GM23338 (cell line): ENCODE measurements at regions not wholly inside any gene's neighbourhood (a gene's known extent, or its start where the extent isn't known, plus 50 kb on each side); places are given as distances from the start of the nearest gene placed in this dataset.

Experiments used
- ATAC-seq: fragments of 200-7000 bp; cut with Tn5 transposase; 3 replicates; pipeline ENCODE4 v1.9.1; 2020
- DNase-seq: peaks from one replicate; pipeline ENCODE4 v3.0.0-alpha.2; 2015; ENCODE audit warnings: low spot score
- H2AFZ ChIP-seq: fragments of 200-600 bp; sonication (generic); 2 replicates; pipeline ENCODE4 v1.8.0; 2016; ENCODE audit warnings: antibody characterized with exemption, mild to moderate bottlenecking, moderate library complexity
- H3F3A ChIP-seq: fragments of 200-600 bp; sonication (generic); replicated peaks from 2 replicates; pipeline ENCODE4 v1.8.0; 2017; ENCODE audit warnings: antibody characterized with exemption, mixed run types, low read depth
- H3K27ac ChIP-seq: fragments of 200-600 bp; sonication (generic); 2 replicates; pipeline ENCODE4 v1.6.1; 2016; ENCODE audit warnings: low read depth
- H3K27me3 ChIP-seq: fragments of 200-600 bp; sonication (generic); 2 replicates; pipeline ENCODE4 v1.8.0; 2016; ENCODE audit warnings: mild to moderate bottlenecking, mixed run types, moderate library complexity; ENCODE audit not compliant: insufficient read depth
- H3K36me3 ChIP-seq: fragments of 200-600 bp; sonication (generic); 2 replicates; pipeline ENCODE4 v1.8.0; 2016; ENCODE audit warnings: mild to moderate bottlenecking; ENCODE audit not compliant: insufficient read depth
- H3K4me1 ChIP-seq: fragments of 200-600 bp; sonication (generic); 2 replicates; pipeline ENCODE4 v1.8.0; 2016; ENCODE audit warnings: mild to moderate bottlenecking, moderate library complexity; ENCODE audit not compliant: insufficient read depth
- H3K4me2 ChIP-seq: fragments of 200-600 bp; sonication (generic); 2 replicates; pipeline ENCODE4 v1.7.1; 2017; ENCODE audit warnings: mixed run types
- H3K4me3 ChIP-seq: fragments of 200-600 bp; sonication (generic); 2 replicates; pipeline ENCODE4 v1.6.1; 2016; ENCODE audit warnings: mixed run types
- H3K79me2 ChIP-seq: fragments of 200-600 bp; sonication (generic); replicated peaks from 2 replicates; pipeline ENCODE4 v1.8.0; 2017; ENCODE audit warnings: mild to moderate bottlenecking; ENCODE audit not compliant: insufficient read depth
- H3K9me2 ChIP-seq: fragments of 200-600 bp; sonication (generic); 2 replicates; pipeline ENCODE4 v1.8.0; 2017; ENCODE audit not compliant: insufficient read depth
- H4K20me1 ChIP-seq: fragments of 200-600 bp; sonication (generic); replicated peaks from 2 replicates; pipeline ENCODE4 v1.8.0; 2017; ENCODE audit warnings: mild to moderate bottlenecking; ENCODE audit not compliant: insufficient read depth
- H3K27ac Mint-ChIP-seq: 2 replicates; pipeline ENCODE4 v1.8.0; 2020; ENCODE audit warnings: inconsistent platforms, mild to moderate bottlenecking, moderate library complexity, mixed read lengths
- H3K27me3 Mint-ChIP-seq: 3 replicates; pipeline ENCODE4 v1.8.0; 2022; ENCODE audit warnings: low read depth, mild to moderate bottlenecking, moderate library complexity, mixed read lengths, inconsistent platforms; ENCODE audit not compliant: insufficient read depth, poor library complexity
- H3K36me3 Mint-ChIP-seq: 3 replicates; pipeline ENCODE4 v1.8.0; 2021; ENCODE audit warnings: low read depth, mild to moderate bottlenecking, inconsistent platforms, moderate library complexity, mixed read lengths
- H3K4me1 Mint-ChIP-seq: 3 replicates; pipeline ENCODE4 v1.8.0; 2020; ENCODE audit warnings: mild to moderate bottlenecking, inconsistent platforms, mixed read lengths
- H3K4me3 Mint-ChIP-seq: 3 replicates; pipeline ENCODE4 v1.8.0; 2021; ENCODE audit warnings: moderate library complexity, mild to moderate bottlenecking, inconsistent platforms, mixed read lengths
- H3K9me3 Mint-ChIP-seq: 3 replicates; pipeline ENCODE4 v1.8.0; 2020; ENCODE audit warnings: moderate library complexity, mild to moderate bottlenecking, inconsistent platforms, mixed read lengths
- CREB1 ChIP-seq: fragments of 250-450 bp; sonication (Bioruptor Pico); IDR thresholded peaks from 2 replicates; pipeline ENCODE4 v1.5.0; 2020; ENCODE audit warnings: low read depth, mild to moderate bottlenecking, moderate library complexity
- CTCF ChIP-seq, 2 experiments: fragments of 200-600 bp in 1 of 2; sonication (generic) in 1 of 2; conservative IDR thresholded peaks; 2 replicates each; pipeline versions ENCODE4 v1.5.1 to v1.6.1; 2016 to 2017; ENCODE audit warnings: antibody characterized with exemption in 2 of 2, low read depth in 2 of 2, mild to moderate bottlenecking in 2 of 2, moderate library complexity in 1 of 2
- EZH2 ChIP-seq: fragments of 200-600 bp; sonication (generic); IDR thresholded peaks from one replicate; pipeline ENCODE4 v1.8.0; 2017; ENCODE audit warnings: antibody characterized with exemption, mild to moderate bottlenecking, low read depth; ENCODE audit not compliant: unreplicated experiment
- EZH2phosphoT487 ChIP-seq: fragments of 200-600 bp; sonication (generic); IDR thresholded peaks from one replicate; pipeline ENCODE4 v1.8.1; 2018; ENCODE audit warnings: antibody characterized with exemption; ENCODE audit not compliant: unreplicated experiment
- JUNB ChIP-seq: IDR thresholded peaks from one replicate; pipeline ENCODE4 v1.6.1; 2016; ENCODE audit warnings: antibody characterized with exemption; ENCODE audit not compliant: unreplicated experiment
- NANOG ChIP-seq: IDR thresholded peaks from 2 replicates; pipeline ENCODE4 v1.6.1; 2016; ENCODE audit warnings: antibody characterized with exemption, borderline replicate concordance
- POLR2AphosphoS5 ChIP-seq: IDR thresholded peaks from 2 replicates; pipeline ENCODE4 v1.6.1; 2016; ENCODE audit warnings: antibody characterized with exemption, low read depth
- REST ChIP-seq: IDR thresholded peaks from one replicate; pipeline ENCODE4 v1.6.1; 2018; ENCODE audit warnings: antibody characterized with exemption; ENCODE audit not compliant: unreplicated experiment
- STAT1 ChIP-seq: IDR thresholded peaks from one replicate; pipeline ENCODE4 v1.6.1; 2016; ENCODE audit warnings: antibody characterized with exemption; ENCODE audit not compliant: unreplicated experiment
- ZNF114 ChIP-seq: fragments of 250-450 bp; sonication (Bioruptor Pico); IDR thresholded peaks from 2 replicates; pipeline ENCODE4 v1.5.0; 2020; ENCODE audit warnings: mild to moderate bottlenecking, moderate library complexity
- ZNF331 ChIP-seq: fragments of 250-450 bp; sonication (Bioruptor Pico); IDR thresholded peaks from 2 replicates; pipeline ENCODE4 v1.5.0; 2020; ENCODE audit warnings: low read depth, mild to moderate bottlenecking, moderate library complexity
- ZNF462 ChIP-seq: fragments of 250-450 bp; sonication (Bioruptor Pico); IDR thresholded peaks from 2 replicates; pipeline ENCODE4 v1.5.0; 2020; ENCODE audit warnings: mild to moderate bottlenecking, moderate library complexity

GRCh38 chr4:110787109-110787508 lies 164.2 kb upstream of the PITX2 start (continued):
- no peak for TF ChIP-seq POLR2AphosphoS5
- TF ChIP-seq JUNB: no peak
- no peak for TF ChIP-seq STAT1

GRCh38 chr4:110787707-110788106 lies 164.8 kb upstream of the PITX2 start:
- TF ChIP-seq ZNF462 (CRISPR knock-in tag): no peak
- no peak for TF ChIP-seq POLR2AphosphoS5
- TF ChIP-seq STAT1: no peak
- no peak for TF ChIP-seq JUNB
- no peak for TF ChIP-seq CTCF (conservative IDR thresholded peaks at IDR 0.05; ENCODE audit: low read depth in 2 of 2)
- TF ChIP-seq ZNF114 (CRISPR knock-in tag): no peak
- TF ChIP-seq EZH2: no peak
- TF ChIP-seq NANOG: no peak
- TF ChIP-seq EZH2phosphoT487: no peak
- TF ChIP-seq REST: no peak
- no peak for TF ChIP-seq CREB1 (CRISPR knock-in tag)
- no peak for TF ChIP-seq ZNF331 (CRISPR knock-in tag)
- DNase-seq (no peak), ATAC-seq (no peak)
- H3K4me2 ChIP-seq: no peak overlapping the region
- no peak overlapping the region for H3K4me3 Mint-ChIP-seq
- H3K27me3 Mint-ChIP-seq: no peaks in the 10 kb centered on the region
- no peak overlapping the region for H3K27ac Mint-ChIP-seq
- no peaks in the 10 kb centered on the region for H3K36me3 ChIP-seq
- H3K4me1 ChIP-seq: no peaks in the 10 kb centered on the region
- H3K36me3 Mint-ChIP-seq: no peaks in the 10 kb centered on the region
- no peaks in the 10 kb centered on the region for H3K9me2 ChIP-seq
- no peak overlapping the region for H2AFZ ChIP-seq
- no peaks in the 10 kb centered on the region for H3F3A ChIP-seq
- H3K9me3 Mint-ChIP-seq: no peaks in the 10 kb centered on the region
- H3K4me1 Mint-ChIP-seq: peaks cover 11% of the 10 kb centered on the region
- no peaks in the 10 kb centered on the region for H4K20me1 ChIP-seq
- H3K27me3 ChIP-seq: no peaks in the 10 kb centered on the region
- H3K79me2 ChIP-seq: no peaks in the 10 kb centered on the region
- H3K4me3 ChIP-seq: no peak overlapping the region
- H3K27ac ChIP-seq: no peak overlapping the region
